ENCODE measurements at regions not wholly inside any gene's neighbourhood (a gene's known extent, or its start where the extent isn't known, plus 50 kb on each side); places are given as distances from the start of the nearest gene placed in this dataset.
A peak's percentile ranks its signal among the peaks of the same experiment; 100 is the strongest.

DNA sequence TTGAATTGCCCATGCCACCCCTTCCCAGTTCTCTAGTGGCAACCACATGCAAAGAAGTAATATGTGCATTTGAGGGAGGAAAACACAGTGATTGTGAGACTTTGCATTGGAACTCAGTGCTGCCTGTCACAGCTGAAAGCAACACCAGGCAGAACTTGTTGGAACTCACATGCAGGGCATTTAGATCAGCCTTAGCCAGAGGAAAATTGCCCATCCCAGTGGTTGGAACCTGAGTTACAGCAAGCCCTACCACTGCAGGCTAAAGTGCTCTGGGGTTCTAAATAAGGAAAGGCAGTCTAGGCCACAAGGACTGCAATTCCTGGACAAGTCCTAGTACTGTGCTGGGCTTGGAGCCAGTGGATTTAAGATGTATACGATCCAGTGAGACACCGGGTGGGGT, 245.3 kb upstream of the UFL1 start:
- in situ Hi-C loops (cut with HindIII; ENCODE audit: low pct_unique_long_range_greater_than_20kb, low sequenced_read_pairs) = no loop called here
- peak in 1 of 2 experiments; percentile 25 for DNase-seq (ENCODE audit: low read depth in 1 of 2, low spot score in 1 of 2)
- no peak for TF ChIP-seq JUND (IDR thresholded peaks at IDR 0.05; ENCODE audit: low read depth)

DNA sequence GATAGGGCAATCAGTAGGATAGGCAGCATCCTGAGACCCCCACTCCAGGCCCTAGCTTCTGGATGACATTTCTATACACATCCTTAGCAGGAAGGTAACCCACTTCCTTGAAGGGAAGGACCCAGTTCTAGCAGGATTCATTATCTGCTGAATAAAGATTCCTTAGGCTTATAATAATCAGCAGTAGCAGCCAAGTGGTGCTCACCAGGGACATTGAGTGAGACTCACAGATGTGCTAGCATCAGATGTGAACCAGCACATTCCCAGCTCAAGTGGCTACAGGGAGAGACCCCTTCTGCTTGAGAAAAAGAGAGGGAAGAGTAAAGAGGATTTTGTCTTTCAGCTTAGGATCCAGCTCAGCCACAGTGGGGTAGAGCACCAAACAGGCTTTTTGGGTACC, 244.8 kb upstream of the UFL1 start:
- DNase-seq (ENCODE audit: low read depth in 1 of 2, low spot score in 1 of 2) = no peak
- in situ Hi-C loops (cut with HindIII; ENCODE audit: low pct_unique_long_range_greater_than_20kb, low sequenced_read_pairs) = no loop called here
- no peak for TF ChIP-seq JUND (IDR thresholded peaks at IDR 0.05; ENCODE audit: low read depth)

DNA sequence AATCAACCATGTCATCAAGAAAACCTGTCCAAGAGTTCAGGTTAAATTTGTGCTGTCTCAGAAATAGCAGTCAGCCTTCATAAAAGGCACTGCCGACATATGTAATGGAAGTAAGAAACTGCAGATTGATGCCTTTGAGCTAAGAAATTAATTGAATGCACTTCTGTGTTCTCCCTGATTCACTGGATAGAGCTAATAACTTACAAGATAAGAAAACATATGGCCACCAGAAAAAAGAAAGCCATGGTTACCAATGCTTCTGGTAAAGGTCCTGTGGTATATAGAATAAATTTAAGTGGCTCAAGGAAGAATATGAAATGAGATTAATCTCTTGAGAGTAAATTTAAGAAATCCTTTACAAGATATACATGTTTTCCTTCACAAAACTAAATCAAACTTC, 242.5 kb upstream of the UFL1 start:
- no peak for DNase-seq (ENCODE audit: low read depth in 1 of 2, low spot score in 1 of 2)
- in situ Hi-C loops (cut with HindIII; ENCODE audit: low pct_unique_long_range_greater_than_20kb, low sequenced_read_pairs) = no loop called here
- no peak for TF ChIP-seq JUND (IDR thresholded peaks at IDR 0.05; ENCODE audit: low read depth)

DNA sequence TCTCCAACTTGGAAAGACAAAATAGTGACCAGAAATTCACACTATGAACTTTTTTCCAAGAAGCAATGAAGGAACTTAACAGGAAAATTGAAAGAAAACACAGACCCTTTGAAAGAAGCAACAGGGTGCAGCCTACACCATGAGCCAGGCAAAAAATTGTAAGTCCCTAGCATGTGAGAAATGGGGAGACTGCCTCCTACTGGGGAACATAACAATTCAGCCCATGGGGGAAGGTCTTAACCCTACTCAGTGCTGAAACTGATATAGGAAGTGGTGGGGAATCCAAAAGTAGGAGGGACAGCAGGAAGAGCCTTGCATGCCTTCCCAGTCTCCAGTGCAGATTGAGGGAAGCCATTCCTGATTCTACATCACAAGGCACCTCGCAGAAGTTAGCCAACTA, 235.1 kb upstream of the UFL1 start:
- no peak for TF ChIP-seq JUND (IDR thresholded peaks at IDR 0.05; ENCODE audit: low read depth)
- no peak for DNase-seq (ENCODE audit: low read depth in 1 of 2, low spot score in 1 of 2)
- in situ Hi-C loops (cut with HindIII; ENCODE audit: low pct_unique_long_range_greater_than_20kb, low sequenced_read_pairs) = no loop called here

DNA sequence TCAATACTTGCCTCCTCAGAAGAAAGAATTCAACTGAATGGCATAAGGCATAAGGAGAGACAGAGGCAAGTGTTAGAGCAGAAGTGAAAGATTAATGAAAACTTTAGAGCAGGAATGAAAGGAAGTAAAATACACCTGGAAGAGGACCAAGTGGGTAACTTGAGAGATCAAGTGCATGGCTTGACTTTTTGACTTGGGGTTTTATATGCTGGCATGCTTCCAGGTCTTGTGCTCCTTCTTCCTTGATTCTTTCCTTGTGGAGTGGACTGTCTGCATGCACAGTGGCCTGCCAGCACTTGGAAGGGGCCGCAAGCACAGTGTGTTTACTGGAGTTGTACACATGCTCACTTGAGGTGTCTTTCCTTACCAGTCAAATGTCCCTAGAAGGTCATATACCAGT, 222.1 kb upstream of the UFL1 start:
- TF ChIP-seq JUND (IDR thresholded peaks at IDR 0.05; ENCODE audit: low read depth) = no peak
- no peak for DNase-seq (ENCODE audit: low read depth in 1 of 2, low spot score in 1 of 2)
- in situ Hi-C loops (cut with HindIII; ENCODE audit: low pct_unique_long_range_greater_than_20kb, low sequenced_read_pairs) = no loop called here

DNA sequence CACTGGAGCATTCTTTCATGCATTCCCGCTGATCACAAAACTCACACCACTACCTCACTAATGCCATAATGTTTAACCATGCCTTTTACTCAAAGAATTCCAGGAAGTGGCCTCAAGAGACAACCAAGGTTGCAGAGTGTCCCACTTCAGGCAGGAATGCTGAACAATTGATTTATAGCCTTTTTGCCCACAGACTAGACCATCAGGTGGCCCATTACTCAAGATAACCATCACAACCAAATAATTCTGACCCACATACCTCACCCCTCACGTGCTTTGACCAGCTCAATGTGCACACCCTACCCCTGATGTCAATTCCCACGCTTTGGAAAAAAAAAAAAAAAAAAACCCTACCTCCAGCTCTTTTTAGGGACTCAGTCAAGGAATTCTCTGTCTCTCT, 220.6 kb upstream of the UFL1 start:
- in situ Hi-C loops (cut with HindIII; ENCODE audit: low pct_unique_long_range_greater_than_20kb, low sequenced_read_pairs) = no loop called here
- TF ChIP-seq JUND (IDR thresholded peaks at IDR 0.05; ENCODE audit: low read depth) = no peak
- DNase-seq (ENCODE audit: low read depth in 1 of 2, low spot score in 1 of 2) = peak in 1 of 2 experiments; percentile 75

DNA sequence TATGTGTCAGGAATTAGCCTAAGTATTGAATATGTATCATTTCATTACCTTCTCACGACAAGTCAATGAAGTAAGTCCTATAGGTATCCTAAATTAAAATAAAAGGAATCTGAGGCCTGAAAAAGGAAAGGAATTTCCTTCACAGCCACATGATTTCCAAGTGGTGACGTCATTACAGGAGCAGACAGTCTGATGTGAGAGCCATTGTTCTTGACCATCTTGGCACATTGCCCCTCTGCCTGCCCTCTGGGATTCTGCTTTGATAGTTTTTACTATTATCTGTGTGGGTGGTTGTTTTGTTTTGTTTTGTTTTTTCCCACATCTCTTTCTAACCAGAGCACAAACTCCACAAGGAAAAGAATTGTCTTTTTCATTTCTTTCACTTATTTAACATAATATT, 219.8 kb upstream of the UFL1 start:
- DNase-seq (ENCODE audit: low read depth in 1 of 2, low spot score in 1 of 2) = peak in 1 of 2 experiments; percentile 22
- TF ChIP-seq JUND (IDR thresholded peaks at IDR 0.05; ENCODE audit: low read depth) = no peak
- in situ Hi-C loops (cut with HindIII; ENCODE audit: low pct_unique_long_range_greater_than_20kb, low sequenced_read_pairs) = no loop called here

DNA sequence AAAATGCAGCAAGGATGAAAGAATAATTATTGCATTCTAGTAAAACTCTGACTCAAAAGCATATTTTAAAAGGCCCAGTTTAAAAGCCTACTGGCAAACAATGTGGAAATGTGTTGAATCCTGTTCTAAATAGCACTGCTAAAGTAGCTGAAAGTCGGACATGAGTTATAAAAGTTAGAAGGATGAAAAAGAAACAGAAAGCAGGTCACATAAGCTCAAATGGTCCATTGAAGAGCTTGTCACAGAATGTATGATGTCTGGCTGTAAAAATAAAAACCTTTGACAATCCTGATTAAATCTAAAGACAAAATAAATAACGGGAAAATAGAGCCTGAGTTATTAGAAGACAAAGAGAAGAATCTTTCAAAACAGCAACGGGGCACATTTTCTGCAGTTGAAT, 218.6 kb upstream of the UFL1 start:
- no peak for TF ChIP-seq JUND (IDR thresholded peaks at IDR 0.05; ENCODE audit: low read depth)
- in situ Hi-C loops (cut with HindIII; ENCODE audit: low pct_unique_long_range_greater_than_20kb, low sequenced_read_pairs) = no loop called here

DNA sequence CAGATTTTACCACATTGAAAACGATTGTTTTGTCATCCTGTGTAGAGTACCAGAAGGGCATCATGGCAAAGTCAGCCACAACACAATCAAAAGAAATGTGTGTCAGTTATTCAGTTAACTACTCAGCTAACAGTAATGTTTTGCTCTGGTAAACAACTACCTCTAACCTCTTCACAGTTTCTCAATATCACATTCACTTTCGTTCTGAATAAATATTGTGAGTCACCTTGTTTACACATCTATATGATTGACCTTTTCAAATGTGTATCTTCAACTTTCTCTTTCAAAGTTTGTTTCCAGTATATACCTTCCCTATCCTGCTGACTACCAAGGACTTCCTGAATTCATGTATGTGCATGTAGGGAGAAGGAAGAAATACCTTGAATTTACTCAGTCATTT, 216.6 kb upstream of the UFL1 start:
- in situ Hi-C loops (cut with HindIII; ENCODE audit: low pct_unique_long_range_greater_than_20kb, low sequenced_read_pairs) = no loop called here
- TF ChIP-seq JUND (IDR thresholded peaks at IDR 0.05; ENCODE audit: low read depth) = no peak
- DNase-seq (ENCODE audit: low read depth in 1 of 2, low spot score in 1 of 2) = peak in 1 of 2 experiments; percentile 27

More for the DNA sequence above, 218.6 kb upstream of the UFL1 start:
- no peak for DNase-seq (ENCODE audit: low read depth in 1 of 2, low spot score in 1 of 2)

DNA sequence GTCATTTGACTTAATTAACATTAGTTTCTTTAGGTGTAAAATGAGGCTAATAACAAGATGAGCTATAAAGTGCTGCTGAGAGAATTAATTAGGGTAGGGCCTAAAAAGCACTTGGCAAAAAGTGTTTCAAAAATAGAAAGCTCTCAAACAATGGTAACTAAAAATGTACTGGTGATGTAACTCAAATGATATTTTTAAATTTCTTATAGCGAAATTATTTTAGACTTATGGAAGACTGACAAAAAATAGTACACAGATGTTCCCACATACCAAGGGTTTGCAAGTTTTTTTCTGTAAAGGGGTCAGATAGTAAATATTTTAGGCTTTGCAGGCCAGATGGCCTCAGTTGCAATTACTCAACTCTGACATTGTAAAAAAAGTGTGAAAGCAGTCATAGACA, 190.7 kb upstream of the UFL1 start:
- in situ Hi-C loops (cut with HindIII; ENCODE audit: low pct_unique_long_range_greater_than_20kb, low sequenced_read_pairs) = no loop called here
- DNase-seq (ENCODE audit: low read depth in 1 of 2, low spot score in 1 of 2) = no peak
- no peak for TF ChIP-seq JUND (IDR thresholded peaks at IDR 0.05; ENCODE audit: low read depth)

DNA sequence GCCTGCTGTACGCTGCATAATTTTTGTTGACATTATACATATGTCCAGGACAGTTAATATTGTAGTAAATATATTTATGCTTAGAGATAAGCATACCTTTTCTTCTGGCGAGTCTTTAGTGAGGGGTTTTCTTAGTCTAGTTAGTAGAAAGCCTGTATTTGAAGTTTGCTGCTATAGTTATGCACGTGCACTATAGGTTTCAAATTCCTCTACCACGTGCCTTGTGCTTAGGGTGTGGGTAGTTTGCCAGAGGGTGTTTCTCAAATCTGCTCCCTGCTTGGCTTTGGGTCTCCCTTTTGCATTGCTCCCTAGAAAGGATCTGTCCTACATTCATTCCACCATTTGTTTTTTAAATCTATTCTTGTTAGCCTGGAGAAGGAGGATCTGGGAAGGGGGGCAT, 181.4 kb upstream of the UFL1 start:
- no peak for DNase-seq (ENCODE audit: low read depth in 1 of 2, low spot score in 1 of 2)
- in situ Hi-C loops (cut with HindIII; ENCODE audit: low pct_unique_long_range_greater_than_20kb, low sequenced_read_pairs) = no loop called here
- no peak for TF ChIP-seq JUND (IDR thresholded peaks at IDR 0.05; ENCODE audit: low read depth)

DNA sequence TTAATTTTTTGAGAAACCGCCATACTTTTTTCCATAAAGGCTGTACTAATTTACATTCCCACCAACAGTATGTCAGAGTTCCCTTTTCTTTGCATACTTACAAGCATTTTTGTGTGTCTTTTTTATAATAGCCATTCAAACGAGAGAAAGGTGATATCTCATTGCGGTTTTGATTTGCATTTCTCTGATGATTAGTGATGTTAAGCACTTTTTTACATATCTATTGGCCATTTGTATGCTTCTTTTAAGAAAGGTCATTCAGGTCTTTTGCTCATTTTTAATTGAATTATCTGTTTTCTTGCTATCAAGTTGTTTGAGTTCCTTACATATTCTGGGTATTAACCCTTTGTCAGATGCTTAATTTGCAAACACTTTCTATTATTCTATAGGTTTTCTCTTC, 176.1 kb upstream of the UFL1 start:
- in situ Hi-C loops (cut with HindIII; ENCODE audit: low pct_unique_long_range_greater_than_20kb, low sequenced_read_pairs) = no loop called here
- no peak for DNase-seq (ENCODE audit: low read depth in 1 of 2, low spot score in 1 of 2)
- TF ChIP-seq JUND (IDR thresholded peaks at IDR 0.05; ENCODE audit: low read depth) = no peak

DNA sequence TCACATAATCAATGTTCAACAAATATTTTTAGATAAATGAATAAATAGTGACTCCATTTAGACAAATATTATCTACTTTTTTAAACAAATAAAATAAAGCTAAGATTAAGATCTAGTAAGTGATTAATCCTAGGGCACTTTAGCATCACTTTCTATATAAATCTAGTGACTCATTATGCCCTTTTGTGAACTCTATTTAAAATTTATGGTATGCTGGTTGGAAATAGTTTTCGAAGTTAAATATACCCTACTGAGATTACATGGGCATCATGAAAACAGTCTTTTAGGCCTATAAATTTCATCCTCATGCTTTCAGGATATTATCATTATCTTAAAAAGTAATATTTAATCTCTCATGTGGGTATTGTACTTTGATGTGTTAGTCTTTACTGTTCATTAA, 140.4 kb upstream of the UFL1 start:
- in situ Hi-C loops (cut with HindIII; ENCODE audit: low pct_unique_long_range_greater_than_20kb, low sequenced_read_pairs) = no loop called here
- no peak for DNase-seq (ENCODE audit: low read depth in 1 of 2, low spot score in 1 of 2)
- TF ChIP-seq JUND (IDR thresholded peaks at IDR 0.05; ENCODE audit: low read depth) = no peak

DNA sequence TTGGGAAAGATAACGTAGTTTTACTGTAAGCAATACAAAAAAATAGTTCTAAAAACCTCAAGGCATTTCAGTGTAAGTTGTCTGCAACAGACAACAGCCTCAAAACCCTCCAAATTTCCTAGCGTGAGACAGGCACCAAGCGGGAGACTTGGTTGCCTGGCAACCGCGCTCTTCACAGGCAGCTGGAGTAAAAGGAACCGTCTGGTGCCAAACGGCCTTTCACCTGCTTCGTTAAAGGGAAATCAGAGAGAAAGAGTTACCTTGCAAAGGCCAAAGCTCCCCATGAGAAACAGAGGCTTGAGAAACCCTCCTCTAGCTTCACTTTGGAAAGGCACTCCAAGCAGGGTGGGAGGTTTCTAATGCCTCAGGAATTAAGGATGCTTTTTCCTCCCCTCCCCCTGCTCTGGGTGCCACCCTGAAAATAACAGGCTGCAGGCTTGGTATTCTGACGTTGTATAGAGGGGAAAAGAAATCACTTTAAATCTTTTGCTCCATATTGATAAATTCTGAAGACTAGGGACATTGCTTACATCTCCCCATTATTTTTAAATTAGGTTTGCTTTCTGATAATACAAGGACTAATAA, 129.7 kb upstream of the UFL1 start:
- peak in 1 of 2 experiments; percentile 65 for DNase-seq (ENCODE audit: low read depth in 1 of 2, low spot score in 1 of 2)
- in situ Hi-C loops (cut with HindIII; ENCODE audit: low pct_unique_long_range_greater_than_20kb, low sequenced_read_pairs) = no loop called here
- TF ChIP-seq JUND (IDR thresholded peaks at IDR 0.05; ENCODE audit: low read depth) = no peak
